ENCODE measurements at regions not wholly inside any gene's neighbourhood (a gene's known extent, or its start where the extent isn't known, plus 50 kb on each side); places are given as distances from the start of the nearest gene placed in this dataset.

DNA sequence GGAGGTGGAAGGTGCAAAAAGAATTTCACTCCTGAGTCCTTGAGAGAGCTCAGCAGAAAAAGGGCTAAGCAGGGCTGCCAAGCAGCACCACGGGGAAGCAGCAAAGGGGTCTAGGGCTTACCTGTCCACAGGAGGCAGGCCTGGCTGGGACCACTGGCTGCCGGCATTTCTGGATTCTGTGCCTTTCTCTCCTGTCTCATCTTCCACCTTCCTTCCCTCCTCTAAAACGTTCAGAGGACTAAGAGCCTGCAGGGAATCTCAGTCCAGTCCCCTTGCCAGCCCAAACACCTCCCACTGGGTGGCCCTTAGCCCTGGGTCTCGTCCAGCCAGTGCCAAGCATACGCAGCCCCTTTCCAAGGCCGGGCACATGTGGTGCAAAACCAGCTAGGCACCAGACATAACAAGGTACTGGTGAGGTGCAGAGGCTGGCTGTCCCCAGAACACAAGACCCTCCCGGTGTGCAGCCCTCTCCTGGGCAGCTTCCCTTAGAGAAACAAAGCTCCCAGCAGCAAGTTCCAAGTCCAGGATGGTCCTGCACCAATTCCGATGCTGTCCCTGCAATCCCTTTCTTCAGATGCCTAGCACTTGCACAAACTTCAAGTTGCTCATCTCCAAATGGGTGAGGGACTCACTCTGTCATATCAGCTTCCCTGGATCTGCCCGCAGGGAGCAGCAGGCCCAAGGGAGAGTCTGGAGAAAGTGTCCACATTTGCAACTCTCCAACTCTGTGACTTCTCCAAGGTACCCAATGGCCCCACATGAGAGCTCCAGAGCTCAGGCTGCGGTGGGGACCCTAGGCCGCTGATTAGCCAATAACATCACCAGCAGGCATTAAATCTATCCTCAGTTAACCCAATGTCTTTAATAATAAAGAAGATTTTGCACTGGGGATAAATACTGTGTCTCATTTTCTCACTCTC, 126.3 kb downstream of the C5orf15 start:
- no peaks in the 10 kb centered on the region for H3K27me3 ChIP-seq (ENCODE audit: insufficient read depth, poor library complexity, severe bottlenecking)
- TF ChIP-seq, protein P1, sequence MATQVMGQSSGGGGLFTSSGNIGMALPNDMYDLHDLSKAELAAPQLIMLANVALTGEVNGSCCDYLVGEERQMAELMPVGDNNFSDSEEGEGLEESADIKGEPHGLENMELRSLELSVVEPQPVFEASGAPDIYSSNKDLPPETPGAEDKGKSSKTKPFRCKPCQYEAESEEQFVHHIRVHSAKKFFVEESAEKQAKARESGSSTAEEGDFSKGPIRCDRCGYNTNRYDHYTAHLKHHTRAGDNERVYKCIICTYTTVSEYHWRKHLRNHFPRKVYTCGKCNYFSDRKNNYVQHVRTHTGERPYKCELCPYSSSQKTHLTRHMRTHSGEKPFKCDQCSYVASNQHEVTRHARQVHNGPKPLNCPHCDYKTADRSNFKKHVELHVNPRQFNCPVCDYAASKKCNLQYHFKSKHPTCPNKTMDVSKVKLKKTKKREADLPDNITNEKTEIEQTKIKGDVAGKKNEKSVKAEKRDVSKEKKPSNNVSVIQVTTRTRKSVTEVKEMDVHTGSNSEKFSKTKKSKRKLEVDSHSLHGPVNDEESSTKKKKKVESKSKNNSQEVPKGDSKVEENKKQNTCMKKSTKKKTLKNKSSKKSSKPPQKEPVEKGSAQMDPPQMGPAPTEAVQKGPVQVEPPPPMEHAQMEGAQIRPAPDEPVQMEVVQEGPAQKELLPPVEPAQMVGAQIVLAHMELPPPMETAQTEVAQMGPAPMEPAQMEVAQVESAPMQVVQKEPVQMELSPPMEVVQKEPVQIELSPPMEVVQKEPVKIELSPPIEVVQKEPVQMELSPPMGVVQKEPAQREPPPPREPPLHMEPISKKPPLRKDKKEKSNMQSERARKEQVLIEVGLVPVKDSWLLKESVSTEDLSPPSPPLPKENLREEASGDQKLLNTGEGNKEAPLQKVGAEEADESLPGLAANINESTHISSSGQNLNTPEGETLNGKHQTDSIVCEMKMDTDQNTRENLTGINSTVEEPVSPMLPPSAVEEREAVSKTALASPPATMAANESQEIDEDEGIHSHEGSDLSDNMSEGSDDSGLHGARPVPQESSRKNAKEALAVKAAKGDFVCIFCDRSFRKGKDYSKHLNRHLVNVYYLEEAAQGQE (IDR thresholded peaks at IDR 0.05; ENCODE audit: insufficient replicate concordance, low read depth), result no peak
- TF ChIP-seq GABPA (IDR thresholded peaks at IDR 0.05; ENCODE audit: low read depth) (no peak), SPI1 (IDR thresholded peaks at IDR 0.05; ENCODE audit: borderline replicate concordance, low read depth) (no peak), POLR2AphosphoS5 (IDR thresholded peaks at IDR 0.05; ENCODE audit: low read depth) (no peak)
- TF ChIP-seq, protein P2, sequence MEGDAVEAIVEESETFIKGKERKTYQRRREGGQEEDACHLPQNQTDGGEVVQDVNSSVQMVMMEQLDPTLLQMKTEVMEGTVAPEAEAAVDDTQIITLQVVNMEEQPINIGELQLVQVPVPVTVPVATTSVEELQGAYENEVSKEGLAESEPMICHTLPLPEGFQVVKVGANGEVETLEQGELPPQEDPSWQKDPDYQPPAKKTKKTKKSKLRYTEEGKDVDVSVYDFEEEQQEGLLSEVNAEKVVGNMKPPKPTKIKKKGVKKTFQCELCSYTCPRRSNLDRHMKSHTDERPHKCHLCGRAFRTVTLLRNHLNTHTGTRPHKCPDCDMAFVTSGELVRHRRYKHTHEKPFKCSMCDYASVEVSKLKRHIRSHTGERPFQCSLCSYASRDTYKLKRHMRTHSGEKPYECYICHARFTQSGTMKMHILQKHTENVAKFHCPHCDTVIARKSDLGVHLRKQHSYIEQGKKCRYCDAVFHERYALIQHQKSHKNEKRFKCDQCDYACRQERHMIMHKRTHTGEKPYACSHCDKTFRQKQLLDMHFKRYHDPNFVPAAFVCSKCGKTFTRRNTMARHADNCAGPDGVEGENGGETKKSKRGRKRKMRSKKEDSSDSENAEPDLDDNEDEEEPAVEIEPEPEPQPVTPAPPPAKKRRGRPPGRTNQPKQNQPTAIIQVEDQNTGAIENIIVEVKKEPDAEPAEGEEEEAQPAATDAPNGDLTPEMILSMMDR (IDR thresholded peaks at IDR 0.05; ENCODE audit: insufficient read depth, low read length), result no peak
- no peak overlapping the region for H3K27ac ChIP-seq (replicated peaks)
- no peak overlapping the region for H3K4me3 ChIP-seq (replicated peaks; ENCODE audit: insufficient read depth, low read length)
- no peak for DNase-seq (ENCODE audit: low read depth in 1 of 2, low spot score in 1 of 2)

DNA sequence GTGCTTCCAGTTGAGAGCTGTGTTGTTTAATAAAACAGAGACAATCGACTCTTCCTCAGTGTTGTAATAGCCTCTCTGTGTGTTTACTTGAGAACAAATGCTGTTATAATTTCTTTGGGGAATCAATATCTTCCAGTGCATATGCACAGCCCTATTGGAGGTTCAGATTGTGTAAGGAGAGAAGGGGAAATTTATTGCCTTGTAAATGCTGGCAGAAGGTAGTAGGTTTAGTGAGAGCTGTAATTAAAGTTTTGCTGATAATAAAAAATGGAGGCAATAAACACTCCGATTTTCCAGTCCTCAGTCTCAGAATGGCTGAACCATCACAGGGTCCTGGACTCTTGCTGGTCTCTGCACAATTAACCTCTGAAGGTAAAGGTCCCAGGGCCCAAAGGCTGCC, 128.3 kb downstream of the C5orf15 start:
- Histone ChIP-seq H3K4me3 (replicated peaks; ENCODE audit: insufficient read depth, low read length) (no peak overlapping the region), H3K27ac (replicated peaks) (no peak overlapping the region), H3K27me3 (ENCODE audit: insufficient read depth, poor library complexity, severe bottlenecking) (no peaks in the 10 kb centered on the region)
- TF ChIP-seq POLR2AphosphoS5 (IDR thresholded peaks at IDR 0.05; ENCODE audit: low read depth) (no peak), SPI1 (IDR thresholded peaks at IDR 0.05; ENCODE audit: borderline replicate concordance, low read depth) (no peak), GABPA (IDR thresholded peaks at IDR 0.05; ENCODE audit: low read depth) (no peak)
- TF ChIP-seq, protein P2 (IDR thresholded peaks at IDR 0.05; ENCODE audit: insufficient read depth, low read length), result no peak
- TF ChIP-seq, protein P1 (IDR thresholded peaks at IDR 0.05; ENCODE audit: insufficient replicate concordance, low read depth), result no peak
- no peak for DNase-seq (ENCODE audit: low read depth in 1 of 2, low spot score in 1 of 2)

DNA sequence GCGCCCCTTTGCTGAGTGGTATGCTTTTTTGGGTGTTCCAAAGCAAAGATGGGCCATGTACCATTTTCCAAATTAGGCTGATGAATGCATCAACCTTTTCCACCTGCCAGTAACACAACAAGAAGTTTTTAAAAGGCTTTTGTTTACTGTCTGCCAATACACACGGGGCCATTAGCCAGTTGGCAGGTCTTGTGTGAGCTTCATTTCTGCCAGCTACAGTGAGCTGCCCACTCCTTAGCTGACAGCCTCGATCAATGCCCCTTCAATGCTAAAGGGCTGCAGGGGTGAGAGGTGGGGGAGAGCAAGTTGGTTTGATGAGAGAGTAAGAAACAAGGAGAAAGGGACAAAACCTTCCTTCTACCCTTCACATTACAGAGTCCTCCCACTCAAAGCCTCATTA, 128.7 kb downstream of the C5orf15 start:
- Histone ChIP-seq H3K27me3 (ENCODE audit: insufficient read depth, poor library complexity, severe bottlenecking) (no peaks in the 10 kb centered on the region), H3K4me3 (replicated peaks; ENCODE audit: insufficient read depth, low read length) (no peak overlapping the region), H3K27ac (replicated peaks) (no peak overlapping the region)
- TF ChIP-seq, protein P1 (IDR thresholded peaks at IDR 0.05; ENCODE audit: insufficient replicate concordance, low read depth), result no peak
- no peak for TF ChIP-seq POLR2AphosphoS5 (IDR thresholded peaks at IDR 0.05; ENCODE audit: low read depth)
- TF ChIP-seq SPI1 (IDR thresholded peaks at IDR 0.05; ENCODE audit: borderline replicate concordance, low read depth), result no peak
- TF ChIP-seq GABPA (IDR thresholded peaks at IDR 0.05; ENCODE audit: low read depth), result no peak
- TF ChIP-seq, protein P2 (IDR thresholded peaks at IDR 0.05; ENCODE audit: insufficient read depth, low read length), result no peak
- DNase-seq (ENCODE audit: low read depth in 1 of 2, low spot score in 1 of 2), result no peak

All from HL-60 (cell line).